ENCODE measurements at regions not wholly inside any gene's neighbourhood (a gene's known extent, or its start where the extent isn't known, plus 50 kb on each side); places are given as distances from the start of the nearest gene placed in this dataset.

DNA sequence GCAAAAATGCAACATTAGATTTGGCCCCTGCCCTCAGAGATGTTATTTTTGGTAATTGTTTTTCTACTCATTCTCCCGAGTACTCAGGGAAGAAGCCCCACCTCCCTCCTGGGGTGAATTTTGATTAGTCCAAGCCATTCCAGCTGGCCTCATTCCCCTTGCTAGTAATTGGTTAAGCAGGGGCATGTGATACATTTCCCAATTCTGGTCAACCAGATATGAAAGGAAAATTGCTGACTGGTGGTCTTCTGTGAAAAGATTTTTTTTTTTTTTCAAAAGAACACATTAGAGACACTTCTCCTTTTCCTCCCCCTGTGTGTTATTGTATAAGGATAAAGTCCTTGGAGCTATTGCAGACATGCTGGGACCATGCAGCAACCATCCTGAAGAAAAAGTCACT is 71.1 kb upstream of the AKT3 start:
- Histone ChIP-seq H3K9me3 (ENCODE audit: severe bottlenecking) (no peaks in the 10 kb centered on the region), H3K36me3 (ENCODE audit: low read depth) (no peaks in the 10 kb centered on the region), H3K27ac (ENCODE audit: poor library complexity, severe bottlenecking) (no peak overlapping the region), H3K4me1 (ENCODE audit: insufficient read depth, poor library complexity, severe bottlenecking) (peaks cover 26% of the 10 kb centered on the region), H3K4me3 (ENCODE audit: severe bottlenecking) (no peak overlapping the region), H3K27me3 (ENCODE audit: insufficient read depth, poor library complexity, severe bottlenecking) (no peaks in the 10 kb centered on the region)
- ATAC-seq (ENCODE audit: low read depth): no peak
- no peak for DNase-seq (ENCODE audit: low spot score)
- TF ChIP-seq, protein P1, sequence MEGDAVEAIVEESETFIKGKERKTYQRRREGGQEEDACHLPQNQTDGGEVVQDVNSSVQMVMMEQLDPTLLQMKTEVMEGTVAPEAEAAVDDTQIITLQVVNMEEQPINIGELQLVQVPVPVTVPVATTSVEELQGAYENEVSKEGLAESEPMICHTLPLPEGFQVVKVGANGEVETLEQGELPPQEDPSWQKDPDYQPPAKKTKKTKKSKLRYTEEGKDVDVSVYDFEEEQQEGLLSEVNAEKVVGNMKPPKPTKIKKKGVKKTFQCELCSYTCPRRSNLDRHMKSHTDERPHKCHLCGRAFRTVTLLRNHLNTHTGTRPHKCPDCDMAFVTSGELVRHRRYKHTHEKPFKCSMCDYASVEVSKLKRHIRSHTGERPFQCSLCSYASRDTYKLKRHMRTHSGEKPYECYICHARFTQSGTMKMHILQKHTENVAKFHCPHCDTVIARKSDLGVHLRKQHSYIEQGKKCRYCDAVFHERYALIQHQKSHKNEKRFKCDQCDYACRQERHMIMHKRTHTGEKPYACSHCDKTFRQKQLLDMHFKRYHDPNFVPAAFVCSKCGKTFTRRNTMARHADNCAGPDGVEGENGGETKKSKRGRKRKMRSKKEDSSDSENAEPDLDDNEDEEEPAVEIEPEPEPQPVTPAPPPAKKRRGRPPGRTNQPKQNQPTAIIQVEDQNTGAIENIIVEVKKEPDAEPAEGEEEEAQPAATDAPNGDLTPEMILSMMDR (IDR thresholded peaks at IDR 0.05; ENCODE audit: poor library complexity, severe bottlenecking): no peak

DNA sequence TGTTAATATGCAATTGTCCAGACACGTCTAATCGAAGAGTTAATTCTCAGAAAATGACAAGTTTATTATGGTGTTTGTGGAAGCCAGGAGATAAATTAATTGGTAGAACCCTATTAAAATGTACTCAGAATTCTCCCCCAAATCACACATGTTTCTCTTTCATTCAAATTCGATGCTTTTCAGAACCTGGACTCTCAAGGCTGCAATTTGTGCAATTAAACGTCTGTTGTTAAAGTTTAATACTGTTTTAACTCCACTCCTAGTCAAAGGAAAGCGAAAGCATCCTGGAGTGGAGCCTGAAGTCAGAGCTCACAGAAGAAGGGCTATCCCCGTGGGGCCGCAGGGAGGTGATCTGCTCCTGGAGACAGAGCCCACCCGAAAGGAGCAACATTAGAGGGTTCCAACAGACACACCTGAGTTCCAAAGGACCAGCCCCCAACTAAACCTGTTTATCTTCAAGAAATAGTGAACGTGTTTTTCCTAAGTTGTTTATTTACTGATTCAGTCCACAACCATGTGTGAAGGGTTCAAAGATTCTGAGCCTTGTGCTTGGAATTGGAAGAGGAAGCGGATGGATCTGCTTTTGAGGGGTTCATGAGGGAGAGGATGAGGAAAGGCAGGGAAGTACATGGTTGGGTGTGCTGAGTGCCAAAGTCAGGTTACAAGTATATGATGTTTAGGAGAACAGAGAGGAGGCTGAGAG is 68.0 kb upstream of the AKT3 start:
- H3K4me1 ChIP-seq (ENCODE audit: insufficient read depth, poor library complexity, severe bottlenecking): peaks cover 18% of the 10 kb centered on the region
- no peak overlapping the region for H3K27ac ChIP-seq (ENCODE audit: poor library complexity, severe bottlenecking)
- TF ChIP-seq, protein P1 (IDR thresholded peaks at IDR 0.05; ENCODE audit: poor library complexity, severe bottlenecking): no peak
- no peak for DNase-seq (ENCODE audit: low spot score)
- H3K9me3 ChIP-seq (ENCODE audit: severe bottlenecking): no peaks in the 10 kb centered on the region
- H3K27me3 ChIP-seq (ENCODE audit: insufficient read depth, poor library complexity, severe bottlenecking): no peaks in the 10 kb centered on the region
- no peaks in the 10 kb centered on the region for H3K36me3 ChIP-seq (ENCODE audit: low read depth)
- peak overlapping the region; percentile 20 for H3K4me3 ChIP-seq (ENCODE audit: severe bottlenecking)
- ATAC-seq (ENCODE audit: low read depth): no peak

DNA sequence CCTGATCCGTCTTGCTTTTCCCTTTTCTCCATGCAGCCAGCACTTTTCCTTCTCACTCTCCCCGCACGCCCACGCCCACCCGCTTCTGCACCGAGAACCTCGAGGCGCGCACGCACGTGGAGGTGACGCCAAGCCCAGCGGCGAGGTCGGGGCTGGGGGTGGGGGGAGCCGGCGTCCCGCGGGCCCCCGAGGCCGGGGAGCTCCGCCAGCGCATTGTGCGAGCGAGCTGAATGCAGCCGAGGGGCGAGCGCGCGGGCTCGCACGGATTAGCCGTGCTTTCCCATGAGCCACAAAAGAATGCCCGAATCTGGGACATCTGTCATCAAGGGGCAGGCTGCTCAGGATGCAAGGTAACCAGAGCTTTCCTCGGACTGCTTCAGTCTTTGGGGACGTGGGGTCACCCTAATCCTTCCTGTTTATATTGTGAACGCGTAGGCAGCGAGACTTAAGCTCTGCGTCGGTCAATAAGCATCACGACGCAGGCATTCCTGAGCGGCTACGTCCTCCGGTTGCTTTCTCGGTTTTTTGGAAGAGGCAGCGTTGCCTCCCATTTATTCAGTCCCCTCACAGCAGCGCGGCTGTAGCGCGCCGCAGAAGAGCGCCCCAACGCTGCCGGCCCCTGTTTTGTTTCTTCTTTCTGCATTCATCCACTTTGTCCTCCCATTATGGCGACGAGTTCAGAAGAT is 67.3 kb upstream of the AKT3 start:
- TF ChIP-seq, protein P1 (IDR thresholded peaks at IDR 0.05; ENCODE audit: poor library complexity, severe bottlenecking): peak; percentile 8
- H3K27ac ChIP-seq (ENCODE audit: poor library complexity, severe bottlenecking): peak overlapping the region; percentile 66
- peak; percentile 74 for ATAC-seq (ENCODE audit: low read depth)
- no peak for DNase-seq (ENCODE audit: low spot score)
- peaks cover 18% of the 10 kb centered on the region for H3K4me1 ChIP-seq (ENCODE audit: insufficient read depth, poor library complexity, severe bottlenecking)
- H3K4me3 ChIP-seq (ENCODE audit: severe bottlenecking): peak overlapping the region; percentile 20
- no peaks in the 10 kb centered on the region for H3K9me3 ChIP-seq (ENCODE audit: severe bottlenecking)
- no peaks in the 10 kb centered on the region for H3K36me3 ChIP-seq (ENCODE audit: low read depth)
- H3K27me3 ChIP-seq (ENCODE audit: insufficient read depth, poor library complexity, severe bottlenecking): no peaks in the 10 kb centered on the region

DNA sequence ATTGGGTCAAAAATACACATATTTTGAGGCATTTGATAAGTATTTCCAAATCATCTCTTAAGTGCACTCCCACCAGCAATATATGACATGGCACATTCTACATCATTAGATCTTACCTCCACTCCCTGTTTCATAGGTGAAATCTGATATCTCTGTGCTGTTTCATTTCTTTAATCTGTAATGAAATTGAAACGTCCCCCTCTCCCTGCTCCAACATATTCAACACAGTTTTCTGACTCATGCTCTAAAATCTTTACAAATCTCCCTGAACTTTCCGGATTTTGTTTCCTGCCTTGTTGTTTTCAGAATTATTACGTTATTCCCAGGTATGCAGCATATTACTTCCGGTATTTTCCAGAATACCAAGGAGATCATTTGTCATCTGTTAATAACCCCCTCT is 66.1 kb upstream of the AKT3 start:
- H3K36me3 ChIP-seq (ENCODE audit: low read depth): no peaks in the 10 kb centered on the region
- H3K9me3 ChIP-seq (ENCODE audit: severe bottlenecking): no peaks in the 10 kb centered on the region
- no peaks in the 10 kb centered on the region for H3K27me3 ChIP-seq (ENCODE audit: insufficient read depth, poor library complexity, severe bottlenecking)
- H3K4me1 ChIP-seq (ENCODE audit: insufficient read depth, poor library complexity, severe bottlenecking): peaks cover 18% of the 10 kb centered on the region
- no peak overlapping the region for H3K4me3 ChIP-seq (ENCODE audit: severe bottlenecking)
- TF ChIP-seq, protein P1 (IDR thresholded peaks at IDR 0.05; ENCODE audit: poor library complexity, severe bottlenecking): no peak
- peak; percentile 55 for ATAC-seq (ENCODE audit: low read depth)
- DNase-seq (ENCODE audit: low spot score): no peak
- peak overlapping the region; percentile 66 for H3K27ac ChIP-seq (ENCODE audit: poor library complexity, severe bottlenecking)

DNA sequence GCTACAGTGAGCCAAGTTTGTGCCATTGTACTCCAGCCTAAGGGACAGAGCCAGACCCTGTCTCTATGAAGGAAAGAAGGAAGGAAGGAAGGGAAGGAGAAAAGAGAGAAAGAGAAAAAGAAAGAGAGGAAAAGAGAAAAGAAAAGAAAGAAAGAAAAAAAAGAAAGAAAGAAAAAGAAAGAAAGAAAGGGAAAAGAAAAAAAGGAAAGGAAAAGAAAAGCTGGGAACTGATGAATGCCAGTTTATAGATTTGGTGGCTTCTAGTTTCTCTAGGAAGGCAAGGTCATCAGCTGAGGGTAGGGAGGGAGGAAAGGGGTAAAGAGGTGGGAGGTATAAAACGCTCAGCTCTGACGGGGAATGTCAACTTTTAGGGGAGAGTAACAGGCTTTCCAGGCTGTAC is 62.3 kb upstream of the AKT3 start:
- DNase-seq (ENCODE audit: low spot score) (no peak), ATAC-seq (ENCODE audit: low read depth) (no peak)
- no peak overlapping the region for H3K27ac ChIP-seq (ENCODE audit: poor library complexity, severe bottlenecking)
- H3K36me3 ChIP-seq (ENCODE audit: low read depth): no peaks in the 10 kb centered on the region
- peaks cover 13% of the 10 kb centered on the region for H3K4me1 ChIP-seq (ENCODE audit: insufficient read depth, poor library complexity, severe bottlenecking)
- TF ChIP-seq, protein P1 (IDR thresholded peaks at IDR 0.05; ENCODE audit: poor library complexity, severe bottlenecking): no peak
- no peaks in the 10 kb centered on the region for H3K9me3 ChIP-seq (ENCODE audit: severe bottlenecking)
- no peaks in the 10 kb centered on the region for H3K27me3 ChIP-seq (ENCODE audit: insufficient read depth, poor library complexity, severe bottlenecking)
- no peak overlapping the region for H3K4me3 ChIP-seq (ENCODE audit: severe bottlenecking)

All from RWPE2 (cell line).